Cardiac muscle cell (in vitro differentiated cells and primary cell): ENCODE measurements at regions not wholly inside any gene's neighbourhood (a gene's known extent, or its start where the extent isn't known, plus 50 kb on each side); places are given as distances from the start of the nearest gene placed in this dataset.
"Not testable (repeated sequence)": the region's sequence is repeated elsewhere in the genome, so short reads cannot be mapped to it uniquely, and the experiment has no call there.

Experiments
- DNase-seq, 2 donors: peaks; one replicate each; pipeline versions ENCODE4 v3.0.0 to v3.0.0-alpha.2; 2010 to 2017; ENCODE audit warnings: low read depth in 1 of 2, low spot score in 1 of 2
- H3K27ac ChIP-seq: fragments of 200-600 bp; sonication (generic); 2 replicates; pipeline ENCODE4 v1.5.1; 2016
- H3K27me3 ChIP-seq: fragments of 200-600 bp; sonication (generic); 2 replicates; pipeline ENCODE4 v1.6.0; 2016; ENCODE audit warnings: control low read depth
- H3K36me3 ChIP-seq: fragments of 200-600 bp; sonication (generic); 2 replicates; pipeline ENCODE4 v1.5.1; 2016; ENCODE audit warnings: control low read depth
- H3K4me1 ChIP-seq: fragments of 200-600 bp; sonication (generic); 2 replicates; pipeline ENCODE4 v1.8.1; 2017; ENCODE audit warnings: low read depth, mild to moderate bottlenecking, mixed run types
- H3K4me3 ChIP-seq: fragments of 200-600 bp; sonication (generic); 2 replicates; pipeline ENCODE4 v1.5.1; 2016; ENCODE audit warnings: mild to moderate bottlenecking
- H3K9me3 ChIP-seq: fragments of 200-600 bp; sonication (generic); 2 replicates; pipeline ENCODE4 v1.5.1; 2017; ENCODE audit warnings: low read depth, mild to moderate bottlenecking, control low read depth
- TF ChIP-seq, protein P1 (sequence below): IDR thresholded peaks from 2 replicates; pipeline ENCODE4 v1.5.1; 2012; ENCODE audit warnings: low read depth, mild to moderate bottlenecking, low read length

DNA sequence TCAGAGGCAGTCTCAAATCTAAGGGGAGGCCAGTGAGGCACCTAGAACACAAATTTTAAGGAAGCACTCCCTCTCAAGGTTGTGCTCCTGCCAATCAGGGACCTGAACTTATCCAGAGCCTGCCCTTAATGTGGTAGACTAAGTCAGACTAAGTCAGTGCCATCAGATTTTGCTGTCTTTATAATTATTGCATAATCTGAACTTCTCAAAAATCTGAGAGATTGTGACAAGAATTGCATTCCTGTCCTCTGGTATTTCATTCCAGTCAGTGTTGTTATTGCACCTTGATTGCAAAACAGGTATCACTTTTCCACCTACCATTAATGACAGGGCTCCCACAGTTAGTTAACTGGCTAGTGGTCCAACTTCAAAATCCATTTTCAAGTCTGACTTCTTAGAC is 197.1 kb upstream of the HCN1 start:
- no peaks in the 10 kb centered on the region for H3K36me3 ChIP-seq
- TF ChIP-seq, protein P1, sequence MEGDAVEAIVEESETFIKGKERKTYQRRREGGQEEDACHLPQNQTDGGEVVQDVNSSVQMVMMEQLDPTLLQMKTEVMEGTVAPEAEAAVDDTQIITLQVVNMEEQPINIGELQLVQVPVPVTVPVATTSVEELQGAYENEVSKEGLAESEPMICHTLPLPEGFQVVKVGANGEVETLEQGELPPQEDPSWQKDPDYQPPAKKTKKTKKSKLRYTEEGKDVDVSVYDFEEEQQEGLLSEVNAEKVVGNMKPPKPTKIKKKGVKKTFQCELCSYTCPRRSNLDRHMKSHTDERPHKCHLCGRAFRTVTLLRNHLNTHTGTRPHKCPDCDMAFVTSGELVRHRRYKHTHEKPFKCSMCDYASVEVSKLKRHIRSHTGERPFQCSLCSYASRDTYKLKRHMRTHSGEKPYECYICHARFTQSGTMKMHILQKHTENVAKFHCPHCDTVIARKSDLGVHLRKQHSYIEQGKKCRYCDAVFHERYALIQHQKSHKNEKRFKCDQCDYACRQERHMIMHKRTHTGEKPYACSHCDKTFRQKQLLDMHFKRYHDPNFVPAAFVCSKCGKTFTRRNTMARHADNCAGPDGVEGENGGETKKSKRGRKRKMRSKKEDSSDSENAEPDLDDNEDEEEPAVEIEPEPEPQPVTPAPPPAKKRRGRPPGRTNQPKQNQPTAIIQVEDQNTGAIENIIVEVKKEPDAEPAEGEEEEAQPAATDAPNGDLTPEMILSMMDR = no peak
- no peak for DNase-seq
- peaks cover 3% of the 10 kb centered on the region for H3K9me3 ChIP-seq
- no peaks in the 10 kb centered on the region for H3K27me3 ChIP-seq
- H3K4me3 ChIP-seq = no peak overlapping the region
- H3K4me1 ChIP-seq = no peaks in the 10 kb centered on the region
- no peak overlapping the region for H3K27ac ChIP-seq

DNA sequence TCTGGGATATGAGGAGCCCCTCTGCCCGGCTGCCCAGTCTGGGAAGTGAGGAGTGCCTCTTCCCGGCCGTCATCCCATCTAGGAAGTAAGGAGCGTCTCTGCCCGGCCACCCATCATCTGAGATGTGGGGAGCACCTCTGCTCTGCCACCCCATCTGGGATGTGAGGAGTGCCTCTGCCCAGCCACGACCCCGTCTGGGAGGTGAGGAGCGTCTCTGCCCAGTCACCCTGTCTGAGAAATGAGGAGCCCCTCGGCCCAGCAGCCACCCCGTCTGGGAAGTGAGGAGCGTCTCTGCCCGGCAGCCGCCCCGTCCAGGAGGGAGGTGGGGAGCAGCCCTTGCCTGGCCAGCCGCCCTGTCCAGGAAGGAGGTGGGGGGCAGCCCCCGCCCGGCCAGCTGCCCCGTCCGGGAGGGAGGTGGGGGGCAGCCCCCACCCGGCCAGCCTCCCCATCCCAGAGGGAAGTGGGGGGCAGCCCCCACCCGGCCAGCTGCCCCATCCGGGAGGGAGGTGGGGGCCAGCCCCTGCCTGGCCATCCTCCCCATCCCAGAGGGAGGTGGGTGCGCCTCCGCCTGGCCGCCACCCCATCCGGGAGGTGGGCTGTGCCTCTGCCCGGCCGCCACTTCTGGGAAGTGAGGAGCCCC is 194.4 kb upstream of the HCN1 start:
- not testable (repeated sequence) for H3K27ac ChIP-seq, H3K4me3 ChIP-seq, H3K4me1 ChIP-seq, H3K9me3 ChIP-seq, DNase-seq, H3K27me3 ChIP-seq, H3K36me3 ChIP-seq

DNA sequence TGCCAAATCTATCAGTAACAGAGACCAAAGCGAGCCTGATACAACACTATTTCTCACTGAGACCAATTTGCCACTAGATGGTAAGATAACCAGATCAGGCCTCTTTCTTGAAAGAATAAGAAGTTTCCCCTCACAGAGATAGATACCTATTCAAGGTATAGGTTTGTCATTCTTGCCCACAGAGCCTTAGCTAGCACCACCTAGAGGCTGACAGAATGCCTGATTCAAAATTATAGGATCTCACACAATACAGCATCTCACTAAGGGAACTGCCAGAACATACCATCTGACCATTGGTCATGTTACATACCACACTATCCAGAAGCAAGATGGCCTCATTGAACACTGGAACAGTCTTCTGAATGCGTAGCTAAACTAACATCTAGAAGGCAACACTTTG is 166.6 kb upstream of the HCN1 start:
- TF ChIP-seq, protein P1 = no peak
- H3K9me3 ChIP-seq = peaks cover under 1% of the 10 kb centered on the region
- DNase-seq = no peak

DNA sequence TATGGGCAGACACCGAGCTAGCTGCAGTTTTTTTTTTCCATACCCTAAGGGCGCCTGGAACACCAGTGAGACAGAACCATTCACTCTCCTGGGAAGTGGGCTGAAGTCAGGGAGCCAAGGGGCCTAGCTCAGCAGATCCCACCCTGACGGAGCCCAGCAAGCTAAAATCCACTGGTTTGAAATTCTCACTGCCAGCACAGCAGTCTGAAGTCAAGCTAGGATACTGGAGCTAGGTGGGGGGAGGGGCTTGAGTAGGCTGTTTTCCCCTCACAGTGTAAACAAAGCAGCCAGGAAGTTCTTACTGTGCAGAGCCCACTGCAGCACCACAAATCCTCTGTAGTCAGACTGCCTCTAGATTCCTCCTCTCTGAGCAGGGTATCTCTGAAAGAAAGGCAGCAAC is 151.7 kb upstream of the HCN1 start:
- Histone ChIP-seq H3K4me3 (no peak overlapping the region), H3K36me3 (no peaks in the 10 kb centered on the region), H3K27ac (no peak overlapping the region), H3K27me3 (no peaks in the 10 kb centered on the region), H3K9me3 (no peaks in the 10 kb centered on the region), H3K4me1 (no peaks in the 10 kb centered on the region)
- TF ChIP-seq, protein P1 = no peak
- DNase-seq = no peak

More for the DNA sequence above, 166.6 kb upstream of the HCN1 start:
- no peaks in the 10 kb centered on the region for H3K36me3 ChIP-seq
- no peak overlapping the region for H3K4me3 ChIP-seq
- no peak overlapping the region for H3K27ac ChIP-seq
- no peaks in the 10 kb centered on the region for H3K27me3 ChIP-seq
- no peaks in the 10 kb centered on the region for H3K4me1 ChIP-seq

DNA sequence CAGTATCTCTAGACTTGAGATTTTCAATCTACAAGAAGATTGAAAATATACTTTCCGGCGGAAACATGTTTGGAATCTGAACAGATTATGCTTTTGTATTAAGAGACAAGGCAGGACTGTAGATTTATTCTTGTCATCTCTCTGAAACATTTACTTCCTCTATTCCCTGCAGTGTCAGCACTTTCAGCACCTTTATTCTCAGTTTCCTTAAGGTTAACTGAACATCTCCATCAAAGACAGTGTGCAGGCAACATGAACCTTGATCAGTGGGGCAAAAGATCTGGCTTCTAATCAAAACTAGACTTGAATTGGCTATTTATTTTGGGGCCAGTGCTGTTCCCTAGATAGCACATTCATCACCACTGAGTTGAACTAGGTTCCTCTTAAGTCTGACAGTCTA is 129.9 kb upstream of the HCN1 start:
- H3K4me3 ChIP-seq = no peak overlapping the region
- H3K27me3 ChIP-seq = no peaks in the 10 kb centered on the region
- H3K4me1 ChIP-seq = no peaks in the 10 kb centered on the region
- no peak for DNase-seq
- TF ChIP-seq, protein P1 = no peak
- H3K9me3 ChIP-seq = no peaks in the 10 kb centered on the region
- H3K27ac ChIP-seq = no peak overlapping the region
- H3K36me3 ChIP-seq = no peaks in the 10 kb centered on the region

DNA sequence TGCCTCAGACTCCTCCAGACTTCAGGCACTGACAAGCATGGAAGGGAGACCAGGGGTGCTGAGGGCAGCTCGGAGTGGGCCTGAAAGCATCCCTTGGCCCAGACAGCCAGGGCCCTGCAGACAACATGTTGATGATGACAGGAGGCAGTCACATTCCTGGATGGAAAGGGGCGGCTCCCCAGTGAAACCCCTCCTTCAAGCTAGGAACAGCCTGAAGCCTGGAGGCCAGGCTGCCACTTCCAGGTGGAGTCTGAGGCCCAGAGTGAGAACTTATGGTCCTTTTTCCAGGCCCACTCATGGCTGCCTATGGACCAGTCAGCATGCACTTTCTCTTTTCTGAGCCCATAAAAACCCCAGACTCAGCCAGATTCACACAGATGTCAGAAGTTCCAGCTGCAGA is 104.2 kb upstream of the HCN1 start:
- DNase-seq = no peak
- TF ChIP-seq, protein P1 = no peak
- Histone ChIP-seq H3K36me3 (no peaks in the 10 kb centered on the region), H3K27me3 (no peaks in the 10 kb centered on the region), H3K4me3 (no peak overlapping the region), H3K27ac (no peak overlapping the region), H3K9me3 (no peaks in the 10 kb centered on the region), H3K4me1 (no peaks in the 10 kb centered on the region)
